GM04504 (cell line): ENCODE measurements at regions not wholly inside any gene's neighbourhood (a gene's known extent, or its start where the extent isn't known, plus 50 kb on each side); places are given as distances from the start of the nearest gene placed in this dataset.

Source experiments
- DNase-seq: peaks from one replicate; pipeline ENCODE4 v3.0.0-alpha.2; 2012; ENCODE audit warnings: low read depth

- no peak for DNase-seq
These were observed 1234.0 kb downstream of the SORCS3 start for GRCh38 chr10:105875050-105875449.

- DNase-seq: no peak
These were observed 1231.6 kb downstream of the SORCS3 start for GRCh38 chr10:105872665-105873064.

GRCh38 chr10:105868935-105869334 is 1227.8 kb downstream of the SORCS3 start:
- no peak for DNase-seq

GRCh38 chr10:105864854-105865253 is 1223.8 kb downstream of the SORCS3 start:
- DNase-seq: no peak

- no peak for DNase-seq
These were observed 1216.5 kb downstream of the SORCS3 start for GRCh38 chr10:105857268-105858264.

GRCh38 chr10:105855791-105856190 is 1214.7 kb downstream of the SORCS3 start:
- no peak for DNase-seq

GRCh38 chr10:105844676-105845570 is 1203.8 kb downstream of the SORCS3 start:
- no peak for DNase-seq

GRCh38 chr10:105844241-105844640 is 1203.2 kb downstream of the SORCS3 start:
- no peak for DNase-seq

GRCh38 chr10:105843786-105844185 is 1202.7 kb downstream of the SORCS3 start:
- no peak for DNase-seq

GRCh38 chr10:105840288-105840770 is 1199.2 kb downstream of the SORCS3 start:
- no peak for DNase-seq

- DNase-seq: no peak
These were observed 1197.3 kb downstream of the SORCS3 start for GRCh38 chr10:105838392-105838791.

GRCh38 chr10:105837951-105838350 is 1196.9 kb downstream of the SORCS3 start:
- no peak for DNase-seq

GRCh38 chr10:105834261-105835059 is 1193.4 kb downstream of the SORCS3 start:
- DNase-seq: no peak

GRCh38 chr10:105827133-105827532 is 1186.0 kb downstream of the SORCS3 start:
- DNase-seq: no peak

GRCh38 chr10:105807935-105808587 is 1167.0 kb downstream of the SORCS3 start:
- no peak for DNase-seq

GRCh38 chr10:105803206-105803605 is 1162.1 kb downstream of the SORCS3 start:
- DNase-seq: no peak

GRCh38 chr10:105800641-105801040 is 1159.6 kb downstream of the SORCS3 start:
- DNase-seq: no peak

- no peak for DNase-seq
These were observed 1157.3 kb downstream of the SORCS3 start for GRCh38 chr10:105798328-105798889.

GRCh38 chr10:105797234-105797890 is 1156.3 kb downstream of the SORCS3 start:
- no peak for DNase-seq

- no peak for DNase-seq
These were observed 1152.0 kb downstream of the SORCS3 start for GRCh38 chr10:105793071-105793470.
